ENCODE measurements at regions not wholly inside any gene's neighbourhood (a gene's known extent, or its start where the extent isn't known, plus 50 kb on each side); places are given as distances from the start of the nearest gene placed in this dataset.

GRCh38 chr20:4418141-4418540 lies 169.1 kb upstream of the ADRA1D start:
- H3K4me3 ChIP-seq (ENCODE audit: low read depth, low read length, poor library complexity, severe bottlenecking), result no peak overlapping the region
- no peaks in the 10 kb centered on the region for H3K9me2 ChIP-seq (ENCODE audit: insufficient read depth, low read length)
- CTCF ChIA-PET (ENCODE audit: unreplicated experiment), result no interaction called here
- H4K20me1 ChIP-seq (ENCODE audit: insufficient read depth, low read length), result no peaks in the 10 kb centered on the region
- H3K79me2 ChIP-seq (ENCODE audit: insufficient read depth, low read depth, low read length), result no peaks in the 10 kb centered on the region
- no peak for TF ChIP-seq EZH2phosphoT487 (IDR thresholded peaks at IDR 0.05; ENCODE audit: borderline replicate concordance, low read depth, low read length)
- TF ChIP-seq, protein P1, sequence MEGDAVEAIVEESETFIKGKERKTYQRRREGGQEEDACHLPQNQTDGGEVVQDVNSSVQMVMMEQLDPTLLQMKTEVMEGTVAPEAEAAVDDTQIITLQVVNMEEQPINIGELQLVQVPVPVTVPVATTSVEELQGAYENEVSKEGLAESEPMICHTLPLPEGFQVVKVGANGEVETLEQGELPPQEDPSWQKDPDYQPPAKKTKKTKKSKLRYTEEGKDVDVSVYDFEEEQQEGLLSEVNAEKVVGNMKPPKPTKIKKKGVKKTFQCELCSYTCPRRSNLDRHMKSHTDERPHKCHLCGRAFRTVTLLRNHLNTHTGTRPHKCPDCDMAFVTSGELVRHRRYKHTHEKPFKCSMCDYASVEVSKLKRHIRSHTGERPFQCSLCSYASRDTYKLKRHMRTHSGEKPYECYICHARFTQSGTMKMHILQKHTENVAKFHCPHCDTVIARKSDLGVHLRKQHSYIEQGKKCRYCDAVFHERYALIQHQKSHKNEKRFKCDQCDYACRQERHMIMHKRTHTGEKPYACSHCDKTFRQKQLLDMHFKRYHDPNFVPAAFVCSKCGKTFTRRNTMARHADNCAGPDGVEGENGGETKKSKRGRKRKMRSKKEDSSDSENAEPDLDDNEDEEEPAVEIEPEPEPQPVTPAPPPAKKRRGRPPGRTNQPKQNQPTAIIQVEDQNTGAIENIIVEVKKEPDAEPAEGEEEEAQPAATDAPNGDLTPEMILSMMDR (conservative IDR thresholded peaks at IDR 0.05; ENCODE audit: low read length), result no peak
- no TSS peak for BruUV-seq (replicated peaks)
- H2AFZ ChIP-seq (ENCODE audit: low read length), result no peak overlapping the region
- intact Hi-C loops (cut with micrococcal nuclease; ENCODE audit: unreplicated experiment), result no loop called here
- POLR2A ChIA-PET, result interaction anchor here (0.5 kb wide), 1 partner anchor 222 kb away, joined by 6 read pairs; no protein-coding TSS in a partner anchor
- no peaks in the 10 kb centered on the region for H3K36me3 ChIP-seq (ENCODE audit: insufficient read depth, low read length)
- DNase-seq (ENCODE audit: low spot score), result no peak
- no peaks in the 10 kb centered on the region for H3K4me1 ChIP-seq (ENCODE audit: insufficient read depth, low read length, poor library complexity, severe bottlenecking)
- no peaks in the 10 kb centered on the region for H3K9me3 ChIP-seq (ENCODE audit: low read length)
- no peak overlapping the region for H3K27ac ChIP-seq (ENCODE audit: low read depth, low read length, poor library complexity, severe bottlenecking)
- H3K4me2 ChIP-seq (ENCODE audit: low read length), result no peak overlapping the region

GRCh38 chr20:4415281-4415680 lies 166.2 kb upstream of the ADRA1D start:
- Histone ChIP-seq H3K4me1 (ENCODE audit: insufficient read depth, low read length, poor library complexity, severe bottlenecking) (no peaks in the 10 kb centered on the region), H3K4me3 (ENCODE audit: low read depth, low read length, poor library complexity, severe bottlenecking) (no peak overlapping the region), H4K20me1 (ENCODE audit: insufficient read depth, low read length) (no peaks in the 10 kb centered on the region), H3K4me2 (ENCODE audit: low read length) (no peak overlapping the region), H3K9me2 (ENCODE audit: insufficient read depth, low read length) (no peaks in the 10 kb centered on the region), H3K27ac (ENCODE audit: low read depth, low read length, poor library complexity, severe bottlenecking) (no peak overlapping the region), H3K79me2 (ENCODE audit: insufficient read depth, low read depth, low read length) (no peaks in the 10 kb centered on the region), H3K36me3 (ENCODE audit: insufficient read depth, low read length) (no peaks in the 10 kb centered on the region), H2AFZ (ENCODE audit: low read length) (no peak overlapping the region), H3K9me3 (ENCODE audit: low read length) (no peaks in the 10 kb centered on the region)
- intact Hi-C loops (cut with micrococcal nuclease; ENCODE audit: unreplicated experiment), result no loop called here
- no peak for DNase-seq (ENCODE audit: low spot score)
- CTCF ChIA-PET (ENCODE audit: unreplicated experiment), result no interaction called here
- POLR2A ChIA-PET, result interaction anchor here (0.6 kb wide), 1 partner anchor 17 kb away, joined by 4 read pairs; no protein-coding TSS in a partner anchor
- BruUV-seq (replicated peaks), result no TSS peak
- no peak for TF ChIP-seq EZH2phosphoT487 (IDR thresholded peaks at IDR 0.05; ENCODE audit: borderline replicate concordance, low read depth, low read length)

GRCh38 chr20:4413314-4414049 lies 164.4 kb upstream of the ADRA1D start:
- Histone ChIP-seq H3K9me3 (ENCODE audit: low read length) (no peaks in the 10 kb centered on the region), H3K79me2 (ENCODE audit: insufficient read depth, low read depth, low read length) (no peaks in the 10 kb centered on the region), H3K9me2 (ENCODE audit: insufficient read depth, low read length) (no peaks in the 10 kb centered on the region), H3K4me3 (ENCODE audit: low read depth, low read length, poor library complexity, severe bottlenecking) (no peak overlapping the region), H3K4me1 (ENCODE audit: insufficient read depth, low read length, poor library complexity, severe bottlenecking) (no peaks in the 10 kb centered on the region), H3K36me3 (ENCODE audit: insufficient read depth, low read length) (no peaks in the 10 kb centered on the region), H2AFZ (ENCODE audit: low read length) (no peak overlapping the region), H3K27ac (ENCODE audit: low read depth, low read length, poor library complexity, severe bottlenecking) (no peak overlapping the region), H3K4me2 (ENCODE audit: low read length) (no peak overlapping the region), H4K20me1 (ENCODE audit: insufficient read depth, low read length) (no peaks in the 10 kb centered on the region)
- BruUV-seq (replicated peaks), result no TSS peak
- ChIA-PET CTCF (ENCODE audit: unreplicated experiment) (no interaction called here), POLR2A (no interaction called here)
- intact Hi-C loops (cut with micrococcal nuclease; ENCODE audit: unreplicated experiment), result no loop called here
- TF ChIP-seq, protein P1 (conservative IDR thresholded peaks at IDR 0.05; ENCODE audit: low read length), result no peak
- no peak for TF ChIP-seq EZH2phosphoT487 (IDR thresholded peaks at IDR 0.05; ENCODE audit: borderline replicate concordance, low read depth, low read length)
- no peak for DNase-seq (ENCODE audit: low spot score)
